OCI-LY1 (cell line): ENCODE measurements at regions not wholly inside any gene's neighbourhood (a gene's known extent, or its start where the extent isn't known, plus 50 kb on each side); places are given as distances from the start of the nearest gene placed in this dataset.

ENCODE experiments used
- H2AFZ ChIP-seq: fragments of 200-600 bp; sonication (generic), shearing (Covaris generic); 2 replicates; pipeline ENCODE4 v1.6.0; 2014; ENCODE audit warnings: antibody characterized with exemption, mild to moderate bottlenecking, low read length
- H3F3A ChIP-seq: fragments of 200-600 bp; sonication (generic), shearing (Covaris generic); 2 replicates; pipeline ENCODE4 v1.6.0; 2014; ENCODE audit warnings: mild to moderate bottlenecking, antibody characterized with exemption, low read length, moderate library complexity; ENCODE audit not compliant: insufficient read depth
- H3K27ac ChIP-seq: fragments of 200-600 bp; sonication (generic); 2 replicates; pipeline ENCODE4 v1.5.1; 2014; ENCODE audit warnings: low read length, mixed run types, mild to moderate bottlenecking, low read depth; ENCODE audit not compliant: poor library complexity, severe bottlenecking
- H3K27me3 ChIP-seq: fragments of 200-600 bp; sonication (generic); 2 replicates; pipeline ENCODE4 v1.6.0; 2014; ENCODE audit warnings: antibody characterized with exemption, mild to moderate bottlenecking, low read length, moderate library complexity; ENCODE audit not compliant: insufficient read depth
- H3K36me3 ChIP-seq: fragments of 200-600 bp; sonication (generic); 2 replicates; pipeline ENCODE4 v1.6.1; 2014; ENCODE audit warnings: mild to moderate bottlenecking, antibody characterized with exemption, low read length, moderate library complexity, mixed read lengths; ENCODE audit not compliant: insufficient read depth
- H3K4me1 ChIP-seq: fragments of 200-600 bp; sonication (generic); 2 replicates; pipeline ENCODE4 v1.5.1; 2014; ENCODE audit warnings: mild to moderate bottlenecking, low read length, moderate library complexity; ENCODE audit not compliant: insufficient read depth, severe bottlenecking
- H3K4me2 ChIP-seq: fragments of 200-600 bp; sonication (generic), shearing (Covaris generic); 2 replicates; pipeline ENCODE4 v1.6.1; 2014; ENCODE audit warnings: low read length
- H3K4me3 ChIP-seq: fragments of 200-600 bp; sonication (generic); 2 replicates; pipeline ENCODE4 v1.5.1; 2014; ENCODE audit warnings: low read length, low read depth, mild to moderate bottlenecking, mixed read lengths; ENCODE audit not compliant: poor library complexity, severe bottlenecking
- H3K79me2 ChIP-seq: fragments of 200-600 bp; shearing (Covaris generic); 2 replicates; pipeline ENCODE4 v1.6.1; 2016; ENCODE audit warnings: mixed run types, low read length, mixed read lengths; ENCODE audit not compliant: insufficient read depth
- H3K9ac ChIP-seq: fragments of 200-600 bp; sonication (generic), shearing (Covaris generic); 2 replicates; pipeline ENCODE4 v1.6.1; 2014; ENCODE audit warnings: mild to moderate bottlenecking, low read length, mixed read lengths
- H3K9me2 ChIP-seq: fragments of 200-600 bp; sonication (generic), shearing (Covaris generic); 2 replicates; pipeline ENCODE4 v1.6.1; 2014; ENCODE audit warnings: low read depth, mild to moderate bottlenecking, low read length, mixed read lengths
- H3K9me3 ChIP-seq: fragments of 200-600 bp; shearing (Covaris generic); 2 replicates; pipeline ENCODE4 v1.6.1; 2014; ENCODE audit warnings: low read length, mixed read lengths
- H4K20me1 ChIP-seq: fragments of 200-600 bp; sonication (generic), shearing (Covaris generic); 2 replicates; pipeline ENCODE4 v1.6.0; 2016; ENCODE audit warnings: mild to moderate bottlenecking, low read length; ENCODE audit not compliant: insufficient read depth
- EZH2 ChIP-seq: fragments of 200-600 bp; sonication (generic), shearing (Covaris generic); IDR thresholded peaks from 2 replicates; pipeline ENCODE4 v1.8.0; 2017; ENCODE audit warnings: borderline replicate concordance, mixed run types, mild to moderate bottlenecking, antibody characterized with exemption, low read length, moderate library complexity, mixed read lengths
- TF ChIP-seq, protein P1 (sequence below): fragments of 200-600 bp; sonication (generic), shearing (Covaris generic); IDR thresholded peaks from 2 replicates; pipeline ENCODE4 v1.5.1; 2017; ENCODE audit warnings: mild to moderate bottlenecking, antibody characterized with exemption, low read length, moderate library complexity, mixed read lengths

DNA sequence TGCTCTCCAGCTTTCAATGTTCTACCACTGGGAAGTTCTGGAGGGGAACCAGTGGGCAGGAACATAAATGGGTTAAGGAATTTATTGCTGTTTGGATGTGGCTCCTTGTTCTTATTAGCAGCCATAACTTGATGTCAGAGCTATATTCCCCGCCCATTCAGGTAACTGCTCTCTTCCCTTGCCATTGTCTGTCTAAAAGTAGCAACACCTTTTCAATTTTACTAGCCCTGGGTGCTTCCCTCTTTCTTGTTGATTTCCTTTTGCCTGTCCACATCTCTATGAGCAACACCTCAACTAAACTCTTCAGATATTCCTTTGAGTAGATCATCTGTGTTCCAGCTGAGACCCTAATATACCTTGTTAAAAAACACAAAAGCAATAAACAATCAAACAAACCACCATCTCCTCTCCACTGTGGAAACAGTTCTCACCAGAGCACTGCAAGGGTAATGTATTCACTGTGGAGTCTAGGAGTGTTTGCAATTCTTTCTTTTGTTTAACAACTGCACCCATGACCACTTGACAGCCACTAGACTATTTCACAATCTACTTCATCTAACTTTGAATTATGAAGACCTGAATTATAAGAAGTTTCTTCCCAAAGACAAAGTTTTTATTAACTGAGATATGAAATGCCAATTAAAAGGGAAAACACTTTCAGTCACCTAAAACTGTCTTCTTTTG lies 436.7 kb downstream of the IPMK start:
- TF ChIP-seq EZH2 = no peak
- TF ChIP-seq, protein P1, sequence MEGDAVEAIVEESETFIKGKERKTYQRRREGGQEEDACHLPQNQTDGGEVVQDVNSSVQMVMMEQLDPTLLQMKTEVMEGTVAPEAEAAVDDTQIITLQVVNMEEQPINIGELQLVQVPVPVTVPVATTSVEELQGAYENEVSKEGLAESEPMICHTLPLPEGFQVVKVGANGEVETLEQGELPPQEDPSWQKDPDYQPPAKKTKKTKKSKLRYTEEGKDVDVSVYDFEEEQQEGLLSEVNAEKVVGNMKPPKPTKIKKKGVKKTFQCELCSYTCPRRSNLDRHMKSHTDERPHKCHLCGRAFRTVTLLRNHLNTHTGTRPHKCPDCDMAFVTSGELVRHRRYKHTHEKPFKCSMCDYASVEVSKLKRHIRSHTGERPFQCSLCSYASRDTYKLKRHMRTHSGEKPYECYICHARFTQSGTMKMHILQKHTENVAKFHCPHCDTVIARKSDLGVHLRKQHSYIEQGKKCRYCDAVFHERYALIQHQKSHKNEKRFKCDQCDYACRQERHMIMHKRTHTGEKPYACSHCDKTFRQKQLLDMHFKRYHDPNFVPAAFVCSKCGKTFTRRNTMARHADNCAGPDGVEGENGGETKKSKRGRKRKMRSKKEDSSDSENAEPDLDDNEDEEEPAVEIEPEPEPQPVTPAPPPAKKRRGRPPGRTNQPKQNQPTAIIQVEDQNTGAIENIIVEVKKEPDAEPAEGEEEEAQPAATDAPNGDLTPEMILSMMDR = no peak
- Histone ChIP-seq H3K27ac (no peak overlapping the region), H4K20me1 (no peaks in the 10 kb centered on the region), H3K36me3 (no peaks in the 10 kb centered on the region), H2AFZ (no peak overlapping the region), H3K79me2 (no peaks in the 10 kb centered on the region), H3K9ac (no peak overlapping the region), H3K9me2 (no peaks in the 10 kb centered on the region), H3F3A (no peaks in the 10 kb centered on the region), H3K27me3 (no peaks in the 10 kb centered on the region), H3K4me3 (no peak overlapping the region), H3K4me2 (no peak overlapping the region), H3K4me1 (no peaks in the 10 kb centered on the region), H3K9me3 (no peaks in the 10 kb centered on the region)

DNA sequence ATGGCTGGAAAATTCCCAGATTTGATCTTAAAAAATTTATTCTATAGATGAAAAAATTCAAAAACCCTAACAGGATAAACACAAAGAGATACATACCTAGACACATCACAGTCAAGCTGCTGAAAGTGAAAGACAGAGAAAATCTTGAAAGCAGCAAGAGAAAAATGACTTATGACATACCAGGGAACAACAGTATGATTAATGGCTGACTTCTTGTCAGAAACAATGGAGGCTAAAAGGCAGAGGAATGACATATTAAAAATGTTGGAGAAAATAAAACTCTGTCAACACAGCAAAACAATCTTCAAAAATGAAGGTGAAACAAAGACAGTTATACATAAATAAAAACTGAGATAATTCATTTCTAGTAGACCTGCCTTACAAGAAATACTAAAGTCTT lies 442.7 kb downstream of the IPMK start:
- no peaks in the 10 kb centered on the region for H3K4me1 ChIP-seq
- no peak for TF ChIP-seq EZH2
- TF ChIP-seq, protein P1 = no peak
- H3K27me3 ChIP-seq = no peaks in the 10 kb centered on the region
- no peaks in the 10 kb centered on the region for H3K9me3 ChIP-seq
- H3K27ac ChIP-seq = no peak overlapping the region
- H3F3A ChIP-seq = no peaks in the 10 kb centered on the region
- H3K4me2 ChIP-seq = no peak overlapping the region
- H3K9me2 ChIP-seq = no peaks in the 10 kb centered on the region
- H3K79me2 ChIP-seq = no peaks in the 10 kb centered on the region
- H3K9ac ChIP-seq = no peak overlapping the region
- no peaks in the 10 kb centered on the region for H3K36me3 ChIP-seq
- H4K20me1 ChIP-seq = no peaks in the 10 kb centered on the region
- H2AFZ ChIP-seq = no peak overlapping the region
- H3K4me3 ChIP-seq = no peak overlapping the region

DNA sequence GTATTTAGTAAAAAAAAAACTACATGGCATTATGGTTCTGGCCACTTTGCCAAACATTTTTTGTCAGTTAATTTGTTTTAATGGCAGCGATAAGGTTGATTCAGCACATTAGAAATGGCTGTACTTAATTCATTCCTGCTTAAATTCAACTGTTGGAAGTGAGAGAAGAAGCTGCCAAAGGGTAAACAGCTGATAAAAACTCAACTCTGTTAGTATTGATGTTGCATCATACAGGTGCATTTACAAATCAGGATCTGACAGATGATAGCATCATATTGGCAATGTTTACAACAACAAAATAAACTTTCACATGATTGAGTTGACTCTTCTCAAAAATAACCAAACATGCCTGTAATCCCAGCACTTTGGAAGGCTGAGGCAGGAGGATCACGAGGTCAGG lies 444.3 kb downstream of the IPMK start:
- no peak overlapping the region for H3K9ac ChIP-seq
- no peaks in the 10 kb centered on the region for H3F3A ChIP-seq
- H4K20me1 ChIP-seq = no peaks in the 10 kb centered on the region
- H3K79me2 ChIP-seq = no peaks in the 10 kb centered on the region
- no peak for TF ChIP-seq EZH2
- TF ChIP-seq, protein P1 = no peak
- no peaks in the 10 kb centered on the region for H3K27me3 ChIP-seq
- H3K36me3 ChIP-seq = no peaks in the 10 kb centered on the region
- H3K4me3 ChIP-seq = no peak overlapping the region
- H3K4me1 ChIP-seq = no peaks in the 10 kb centered on the region
- H2AFZ ChIP-seq = no peak overlapping the region
- H3K4me2 ChIP-seq = no peak overlapping the region
- H3K27ac ChIP-seq = no peak overlapping the region
- H3K9me3 ChIP-seq = no peaks in the 10 kb centered on the region
- no peaks in the 10 kb centered on the region for H3K9me2 ChIP-seq
